ENCODE measurements at regions not wholly inside any gene's neighbourhood (a gene's known extent, or its start where the extent isn't known, plus 50 kb on each side); places are given as distances from the start of the nearest gene placed in this dataset.

DNA sequence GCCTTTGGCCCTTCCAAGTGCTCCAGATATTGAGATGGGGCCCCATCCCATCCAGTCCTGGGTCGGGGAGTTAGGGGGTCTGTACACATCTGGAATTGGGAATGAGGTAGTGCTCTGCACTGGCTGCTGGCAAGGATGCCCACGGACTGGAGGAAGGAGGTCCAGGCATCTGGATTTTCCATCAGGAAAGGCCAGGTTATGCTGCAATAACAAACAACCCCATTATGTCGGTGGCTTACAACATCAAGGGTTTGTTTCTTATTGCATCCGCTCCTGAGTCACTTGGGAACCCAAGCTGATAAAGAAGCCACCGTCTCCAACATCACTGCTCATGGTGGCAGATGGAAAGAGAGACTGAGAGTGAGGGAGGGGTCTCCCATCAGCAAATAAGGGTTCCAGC is 229.9 kb downstream of the TFCP2L1 start:
- Mint-ChIP-seq H3K4me1 (peaks cover 20% of the 10 kb centered on the region), H3K4me3 (no peak overlapping the region), H3K36me3 (ENCODE audit: low read depth) (peaks cover 8% of the 10 kb centered on the region), H3K9me3 (peaks cover 28% of the 10 kb centered on the region), H3K27me3 (ENCODE audit: low read depth, poor library complexity) (peaks cover 71% of the 10 kb centered on the region), H3K27ac (no peak overlapping the region)
- TF ChIP-seq, protein P1, sequence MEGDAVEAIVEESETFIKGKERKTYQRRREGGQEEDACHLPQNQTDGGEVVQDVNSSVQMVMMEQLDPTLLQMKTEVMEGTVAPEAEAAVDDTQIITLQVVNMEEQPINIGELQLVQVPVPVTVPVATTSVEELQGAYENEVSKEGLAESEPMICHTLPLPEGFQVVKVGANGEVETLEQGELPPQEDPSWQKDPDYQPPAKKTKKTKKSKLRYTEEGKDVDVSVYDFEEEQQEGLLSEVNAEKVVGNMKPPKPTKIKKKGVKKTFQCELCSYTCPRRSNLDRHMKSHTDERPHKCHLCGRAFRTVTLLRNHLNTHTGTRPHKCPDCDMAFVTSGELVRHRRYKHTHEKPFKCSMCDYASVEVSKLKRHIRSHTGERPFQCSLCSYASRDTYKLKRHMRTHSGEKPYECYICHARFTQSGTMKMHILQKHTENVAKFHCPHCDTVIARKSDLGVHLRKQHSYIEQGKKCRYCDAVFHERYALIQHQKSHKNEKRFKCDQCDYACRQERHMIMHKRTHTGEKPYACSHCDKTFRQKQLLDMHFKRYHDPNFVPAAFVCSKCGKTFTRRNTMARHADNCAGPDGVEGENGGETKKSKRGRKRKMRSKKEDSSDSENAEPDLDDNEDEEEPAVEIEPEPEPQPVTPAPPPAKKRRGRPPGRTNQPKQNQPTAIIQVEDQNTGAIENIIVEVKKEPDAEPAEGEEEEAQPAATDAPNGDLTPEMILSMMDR (IDR thresholded peaks at IDR 0.05): no peak
- DNase-seq: no peak

DNA sequence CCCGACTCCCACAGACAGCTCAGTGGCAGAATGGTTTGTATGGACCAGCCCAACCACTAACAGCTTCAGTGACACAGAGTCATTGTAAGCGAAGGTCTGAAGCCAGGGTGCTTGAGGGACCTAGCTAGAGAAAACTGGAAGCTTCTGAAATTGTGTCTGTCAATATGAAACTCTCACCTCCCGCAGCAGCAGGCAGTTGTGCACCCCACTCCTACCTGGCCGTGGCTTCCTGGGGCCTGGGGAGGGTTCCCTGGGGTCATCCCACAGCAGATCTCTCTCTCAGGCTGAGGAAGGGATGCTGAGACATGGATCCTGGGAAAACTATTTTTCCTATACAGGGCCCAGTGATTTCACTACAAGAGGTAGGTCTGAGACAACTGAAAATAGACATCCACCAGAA is 229.5 kb downstream of the TFCP2L1 start:
- Mint-ChIP-seq H3K4me3 (no peak overlapping the region), H3K36me3 (ENCODE audit: low read depth) (peaks cover 8% of the 10 kb centered on the region), H3K27me3 (ENCODE audit: low read depth, poor library complexity) (peaks cover 75% of the 10 kb centered on the region), H3K9me3 (peaks cover 25% of the 10 kb centered on the region), H3K4me1 (peaks cover 25% of the 10 kb centered on the region), H3K27ac (no peak overlapping the region)
- no peak for DNase-seq
- TF ChIP-seq, protein P1 (IDR thresholded peaks at IDR 0.05): no peak

DNA sequence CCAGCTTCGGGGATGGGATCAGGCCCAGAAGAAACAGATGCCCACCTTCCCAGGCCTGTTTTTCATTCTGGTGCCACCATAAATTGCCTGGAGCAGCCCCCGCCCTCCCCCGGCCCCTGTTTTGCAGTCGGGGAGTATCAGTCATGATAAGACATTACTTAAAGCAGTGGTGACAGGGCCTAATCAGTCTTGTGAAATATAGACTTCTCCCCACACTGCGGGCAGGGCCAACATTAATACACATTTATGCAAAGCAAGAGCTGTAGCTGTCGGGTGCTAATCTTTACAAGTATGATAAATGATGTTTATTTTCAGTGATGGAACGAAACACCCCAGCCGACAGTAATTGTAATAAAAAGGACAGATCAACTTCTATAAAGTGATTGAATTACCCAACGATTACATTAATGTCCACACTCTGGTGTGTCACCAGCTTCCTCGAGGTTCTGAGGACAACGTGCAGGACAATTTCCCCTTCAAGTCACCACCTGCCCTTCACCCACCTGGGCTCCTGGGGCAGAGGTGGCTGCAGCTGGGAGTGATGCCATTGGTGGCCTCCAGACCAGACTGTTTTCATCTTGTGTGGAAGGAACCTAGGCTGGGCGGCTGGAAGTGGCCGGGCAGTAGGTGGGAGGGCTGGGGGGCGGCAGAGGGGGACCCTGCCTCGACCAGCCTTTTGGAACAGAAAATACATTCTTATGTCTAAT is 226.0 kb downstream of the TFCP2L1 start:
- peaks cover 2% of the 10 kb centered on the region for H3K36me3 Mint-ChIP-seq (ENCODE audit: low read depth)
- no peak for DNase-seq
- H3K9me3 Mint-ChIP-seq: peaks cover 12% of the 10 kb centered on the region
- H3K4me3 Mint-ChIP-seq: no peak overlapping the region
- TF ChIP-seq, protein P1 (IDR thresholded peaks at IDR 0.05): no peak
- no peak overlapping the region for H3K27ac Mint-ChIP-seq
- H3K27me3 Mint-ChIP-seq (ENCODE audit: low read depth, poor library complexity): peaks cover 71% of the 10 kb centered on the region
- H3K4me1 Mint-ChIP-seq: peaks cover 49% of the 10 kb centered on the region

DNA sequence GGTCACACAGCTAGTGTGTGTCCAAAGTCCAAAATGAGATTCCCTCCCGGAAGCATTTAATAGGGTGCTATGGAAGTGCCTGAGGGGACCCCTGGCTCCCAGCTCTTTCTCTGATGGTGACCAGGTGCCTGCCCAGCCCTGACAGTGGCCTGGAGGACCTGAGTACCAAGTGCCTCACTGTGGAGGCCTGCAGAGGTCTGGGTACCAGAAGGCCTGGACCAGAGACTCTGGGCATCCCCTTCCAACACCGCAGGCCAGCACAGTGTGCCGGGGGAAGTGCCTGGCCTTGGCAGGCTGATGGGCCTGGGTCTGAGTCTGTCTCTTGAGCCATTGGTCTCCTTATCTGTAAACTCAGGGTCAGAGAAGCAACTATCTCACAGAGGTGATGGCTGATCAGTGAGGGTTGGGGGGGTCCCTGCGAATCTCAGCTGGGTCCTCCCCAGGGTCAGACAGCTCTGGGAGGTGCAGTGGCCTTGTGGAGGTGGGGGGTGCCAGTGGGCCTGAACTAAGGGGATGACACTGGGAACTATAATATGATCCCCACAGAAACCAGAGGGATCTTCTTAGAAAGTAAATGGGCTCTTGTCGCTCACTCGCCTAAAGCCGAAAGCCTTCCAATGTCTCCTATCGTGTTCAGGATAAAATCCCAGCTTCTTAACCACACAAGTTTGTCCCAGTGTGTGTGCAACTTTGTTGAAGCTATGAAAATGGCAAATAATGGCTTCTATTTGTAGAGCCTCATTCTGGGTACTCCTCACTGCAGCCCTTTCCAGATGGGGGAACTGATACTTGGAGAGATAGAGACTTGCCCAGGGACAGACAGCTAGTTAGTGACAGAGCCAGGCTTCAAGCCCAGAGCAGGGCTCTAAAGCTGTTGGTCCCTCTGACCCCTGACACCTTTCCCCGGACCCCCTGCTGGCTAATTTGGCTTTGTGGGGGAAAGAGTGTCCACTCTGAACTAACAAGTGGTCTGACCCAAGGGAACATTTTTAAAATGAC is 225.1 kb downstream of the TFCP2L1 start:
- H3K4me1 Mint-ChIP-seq: peaks cover 49% of the 10 kb centered on the region
- no peak overlapping the region for H3K27ac Mint-ChIP-seq
- peaks cover 5% of the 10 kb centered on the region for H3K9me3 Mint-ChIP-seq
- H3K27me3 Mint-ChIP-seq (ENCODE audit: low read depth, poor library complexity): peaks cover 73% of the 10 kb centered on the region
- H3K36me3 Mint-ChIP-seq (ENCODE audit: low read depth): no peaks in the 10 kb centered on the region
- H3K4me3 Mint-ChIP-seq: no peak overlapping the region
- TF ChIP-seq, protein P1 (IDR thresholded peaks at IDR 0.05): no peak
- DNase-seq: no peak

DNA sequence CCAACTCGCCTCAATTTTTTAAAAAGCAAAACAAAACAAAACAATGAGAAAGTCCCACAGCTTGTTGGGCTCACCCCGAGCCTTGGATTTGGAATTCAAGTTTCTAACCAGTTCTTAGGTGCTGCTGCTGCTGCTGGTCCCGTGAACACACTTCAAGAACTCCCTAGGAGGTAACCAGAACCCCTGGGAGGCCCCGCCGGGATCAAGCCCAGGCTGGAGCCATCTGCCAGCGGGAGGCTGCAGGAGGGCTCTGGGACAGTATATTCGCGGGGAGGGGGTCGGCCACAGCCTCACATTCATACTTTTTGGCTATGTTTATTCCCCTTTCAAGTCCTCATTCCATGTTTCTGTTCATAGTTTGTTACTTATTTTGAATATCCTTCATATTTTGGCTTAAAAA is 223.4 kb downstream of the TFCP2L1 start:
- Mint-ChIP-seq H3K4me1 (peaks cover 54% of the 10 kb centered on the region), H3K36me3 (ENCODE audit: low read depth) (no peaks in the 10 kb centered on the region), H3K27ac (no peak overlapping the region), H3K4me3 (no peak overlapping the region), H3K27me3 (ENCODE audit: low read depth, poor library complexity) (peaks cover 74% of the 10 kb centered on the region), H3K9me3 (peaks cover under 1% of the 10 kb centered on the region)
- TF ChIP-seq, protein P1 (IDR thresholded peaks at IDR 0.05): no peak
- DNase-seq: no peak
